ENCODE measurements at regions not wholly inside any gene's neighbourhood (a gene's known extent, or its start where the extent isn't known, plus 50 kb on each side); places are given as distances from the start of the nearest gene placed in this dataset.

GRCh38 chr6:51505434-51505833 lies 582.0 kb downstream of the PKHD1 start:
- TF ChIP-seq CTCF (IDR thresholded peaks at IDR 0.05), result no peak

GRCh38 chr6:51509597-51509996 lies 577.8 kb downstream of the PKHD1 start:
- no peak for TF ChIP-seq CTCF (IDR thresholded peaks at IDR 0.05)

GRCh38 chr6:51511081-51511480 lies 576.3 kb downstream of the PKHD1 start:
- TF ChIP-seq CTCF (IDR thresholded peaks at IDR 0.05), result no peak

- no peak for TF ChIP-seq CTCF (IDR thresholded peaks at IDR 0.05)
Observed at GRCh38 chr6:51513891-51514747, 573.3 kb downstream of the PKHD1 start.

GRCh38 chr6:51514748-51515402 lies 572.5 kb downstream of the PKHD1 start:
- peak; percentile 35; the same call in 1 of the 2 replicates for TF ChIP-seq CTCF (IDR thresholded peaks at IDR 0.05)

GRCh38 chr6:51526049-51526448 lies 561.4 kb downstream of the PKHD1 start:
- TF ChIP-seq CTCF (IDR thresholded peaks at IDR 0.05), result no peak

GRCh38 chr6:51526922-51527321 lies 560.5 kb downstream of the PKHD1 start:
- TF ChIP-seq CTCF (IDR thresholded peaks at IDR 0.05), result no peak

Data from LNCAP (cell line).